Calu3 (cell line): ENCODE measurements at regions not wholly inside any gene's neighbourhood (a gene's known extent, or its start where the extent isn't known, plus 50 kb on each side); places are given as distances from the start of the nearest gene placed in this dataset.

Experiments
- BruUV-seq: library from RNA; stranded (reverse); fragments of 400-500 nt; replicated peaks from 2 replicates; lab custom pipeline; 2021; lab: Mats Ljungman, UMichigan
- CTCF ChIA-PET: fragments of 300-600 bp; sonication (Branson Sonifier 250); formaldehyde crosslinking; loops from one replicate; lab custom pipeline; 2022; ENCODE audit warnings: antibody characterized with exemption; lab: Charles Lee
- DNase-seq: peaks from one replicate; pipeline ENCODE4 v3.0.0; 2022
- H3K27ac Mint-ChIP-seq: one replicate; pipeline ENCODE4 v1.8.0; 2022; ENCODE audit warnings: mixed read lengths; ENCODE audit not compliant: unreplicated experiment
- H3K27me3 Mint-ChIP-seq: one replicate; pipeline ENCODE4 v1.8.0; 2022; ENCODE audit warnings: mixed read lengths; ENCODE audit not compliant: unreplicated experiment
- H3K36me3 Mint-ChIP-seq: one replicate; pipeline ENCODE4 v1.8.0; 2022; ENCODE audit warnings: mild to moderate bottlenecking, moderate library complexity, mixed read lengths; ENCODE audit not compliant: insufficient read depth, unreplicated experiment
- H3K4me1 Mint-ChIP-seq: one replicate; pipeline ENCODE4 v1.8.0; 2022; ENCODE audit warnings: mild to moderate bottlenecking, low read depth, mixed read lengths; ENCODE audit not compliant: unreplicated experiment
- H3K4me3 Mint-ChIP-seq: one replicate; pipeline ENCODE4 v1.8.0; 2022; ENCODE audit warnings: mild to moderate bottlenecking, low read depth, moderate library complexity, mixed read lengths; ENCODE audit not compliant: unreplicated experiment
- H3K9me3 Mint-ChIP-seq: one replicate; pipeline ENCODE4 v1.8.0; 2022; ENCODE audit warnings: low read depth, mixed read lengths; ENCODE audit not compliant: unreplicated experiment
- intact Hi-C: fragments of 100-400 bp; cut with micrococcal nuclease; formaldehyde crosslinking; loops from one replicate; pipeline ENCODE4 v1.10.0; 2022; ENCODE audit not compliant: unreplicated experiment
- TF ChIP-seq, protein P1 (sequence below): fragments of 200-600 bp; IDR thresholded peaks from one replicate; pipeline ENCODE4 v1.8.0; 2022; ENCODE audit warnings: antibody characterized with exemption; ENCODE audit not compliant: unreplicated experiment

DNA sequence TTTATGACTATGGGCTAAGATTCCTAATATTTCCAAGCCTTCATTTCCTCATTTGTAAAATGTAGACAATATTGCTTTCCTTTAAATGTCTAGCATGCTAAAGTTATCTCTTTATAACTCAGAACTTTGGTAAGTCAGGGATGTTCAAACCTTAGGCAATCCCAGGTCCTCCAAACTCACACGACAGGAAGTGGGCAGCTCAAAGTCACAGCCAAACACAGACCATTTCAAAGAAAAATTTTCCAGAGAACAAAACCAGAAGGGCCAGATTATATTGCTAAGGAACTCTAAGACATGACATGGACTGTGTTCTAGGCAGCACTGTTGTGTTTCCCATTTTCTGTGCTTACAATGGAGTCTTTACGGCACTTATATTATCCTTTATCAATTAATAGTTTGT is 87.8 kb upstream of the DYNC1I1 start:
- no peaks in the 10 kb centered on the region for H3K9me3 Mint-ChIP-seq
- no peak overlapping the region for H3K27ac Mint-ChIP-seq
- H3K4me1 Mint-ChIP-seq = peaks cover 1% of the 10 kb centered on the region
- no peaks in the 10 kb centered on the region for H3K36me3 Mint-ChIP-seq
- BruUV-seq = no TSS peak
- CTCF ChIA-PET = interaction anchor here (1.2 to 2.0 kb wide), 4 partner anchors 135 to 158 kb away, joined by 3 to 25 read pairs (median 6); no protein-coding TSS in a partner anchor
- DNase-seq = no peak
- TF ChIP-seq, protein P1, sequence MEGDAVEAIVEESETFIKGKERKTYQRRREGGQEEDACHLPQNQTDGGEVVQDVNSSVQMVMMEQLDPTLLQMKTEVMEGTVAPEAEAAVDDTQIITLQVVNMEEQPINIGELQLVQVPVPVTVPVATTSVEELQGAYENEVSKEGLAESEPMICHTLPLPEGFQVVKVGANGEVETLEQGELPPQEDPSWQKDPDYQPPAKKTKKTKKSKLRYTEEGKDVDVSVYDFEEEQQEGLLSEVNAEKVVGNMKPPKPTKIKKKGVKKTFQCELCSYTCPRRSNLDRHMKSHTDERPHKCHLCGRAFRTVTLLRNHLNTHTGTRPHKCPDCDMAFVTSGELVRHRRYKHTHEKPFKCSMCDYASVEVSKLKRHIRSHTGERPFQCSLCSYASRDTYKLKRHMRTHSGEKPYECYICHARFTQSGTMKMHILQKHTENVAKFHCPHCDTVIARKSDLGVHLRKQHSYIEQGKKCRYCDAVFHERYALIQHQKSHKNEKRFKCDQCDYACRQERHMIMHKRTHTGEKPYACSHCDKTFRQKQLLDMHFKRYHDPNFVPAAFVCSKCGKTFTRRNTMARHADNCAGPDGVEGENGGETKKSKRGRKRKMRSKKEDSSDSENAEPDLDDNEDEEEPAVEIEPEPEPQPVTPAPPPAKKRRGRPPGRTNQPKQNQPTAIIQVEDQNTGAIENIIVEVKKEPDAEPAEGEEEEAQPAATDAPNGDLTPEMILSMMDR = no peak
- intact Hi-C loops = loop anchor here (1.0 to 5.0 kb wide), 3 partner anchors 77 to 139 kb away; no protein-coding TSS in a partner anchor
- no peak overlapping the region for H3K4me3 Mint-ChIP-seq
- no peaks in the 10 kb centered on the region for H3K27me3 Mint-ChIP-seq

DNA sequence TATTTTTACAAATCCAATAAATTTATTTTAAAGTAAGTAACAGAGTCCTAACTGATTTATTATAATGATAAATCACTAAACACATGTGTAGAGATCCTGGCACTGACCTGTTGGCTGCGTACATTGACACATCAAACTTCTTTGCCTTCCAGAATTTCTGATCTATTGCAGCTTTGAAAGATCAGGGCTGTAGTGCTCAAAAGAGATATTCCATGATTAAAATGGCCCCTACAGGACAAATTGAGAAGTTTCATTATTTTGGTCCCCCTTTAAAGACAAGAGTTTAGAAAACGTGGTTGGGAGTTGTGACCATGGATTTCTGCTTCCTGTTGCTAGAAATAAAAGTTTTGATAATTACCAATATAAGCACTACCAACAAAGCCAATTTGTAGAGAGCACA is 87.7 kb upstream of the PDK4 start:
- no peaks in the 10 kb centered on the region for H3K36me3 Mint-ChIP-seq
- CTCF ChIA-PET = interaction anchor here (0.8 to 2.0 kb wide), 6 partner anchors 25 to 158 kb away, joined by 3 to 25 read pairs (median 5); no protein-coding TSS in a partner anchor
- no peaks in the 10 kb centered on the region for H3K27me3 Mint-ChIP-seq
- DNase-seq = no peak
- BruUV-seq = no TSS peak
- no peak overlapping the region for H3K4me3 Mint-ChIP-seq
- no peak overlapping the region for H3K27ac Mint-ChIP-seq
- peaks cover 6% of the 10 kb centered on the region for H3K4me1 Mint-ChIP-seq
- TF ChIP-seq, protein P1 = no peak
- H3K9me3 Mint-ChIP-seq = no peaks in the 10 kb centered on the region
- intact Hi-C loops = loop anchor here (1.0 to 5.0 kb wide), 3 partner anchors 77 to 139 kb away; no protein-coding TSS in a partner anchor

DNA sequence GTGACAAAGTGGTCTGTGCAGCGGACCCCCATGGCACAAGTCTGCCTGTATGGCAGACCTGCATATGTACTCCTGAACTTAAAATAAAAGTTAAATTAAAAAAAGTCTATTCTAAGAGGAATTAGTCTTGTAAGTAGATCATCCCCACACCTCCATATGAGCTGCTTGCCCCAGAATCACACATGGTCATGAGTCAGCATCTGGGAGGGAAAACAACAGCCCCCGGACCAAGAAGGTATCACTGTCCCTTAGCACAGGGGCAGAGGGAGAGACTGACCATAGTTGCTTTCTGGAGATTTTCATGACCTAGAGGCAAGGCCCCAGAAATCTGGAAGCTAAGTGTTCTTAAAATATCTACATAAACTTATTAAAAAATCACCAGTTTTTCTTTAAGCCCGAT is 86.6 kb upstream of the PDK4 start:
- TF ChIP-seq, protein P1 = no peak
- no TSS peak for BruUV-seq
- CTCF ChIA-PET = interaction anchor here (1.7 to 2.0 kb wide), 2 partner anchors 133 to 137 kb away, joined by 7 to 25 read pairs; no protein-coding TSS in a partner anchor
- Mint-ChIP-seq H3K4me1 (peaks cover 6% of the 10 kb centered on the region), H3K9me3 (no peaks in the 10 kb centered on the region), H3K27me3 (no peaks in the 10 kb centered on the region), H3K4me3 (no peak overlapping the region), H3K36me3 (no peaks in the 10 kb centered on the region), H3K27ac (no peak overlapping the region)
- no peak for DNase-seq
- intact Hi-C loops = loop anchor here (5.0 kb wide), 1 partner anchor 76 kb away; no protein-coding TSS in a partner anchor

DNA sequence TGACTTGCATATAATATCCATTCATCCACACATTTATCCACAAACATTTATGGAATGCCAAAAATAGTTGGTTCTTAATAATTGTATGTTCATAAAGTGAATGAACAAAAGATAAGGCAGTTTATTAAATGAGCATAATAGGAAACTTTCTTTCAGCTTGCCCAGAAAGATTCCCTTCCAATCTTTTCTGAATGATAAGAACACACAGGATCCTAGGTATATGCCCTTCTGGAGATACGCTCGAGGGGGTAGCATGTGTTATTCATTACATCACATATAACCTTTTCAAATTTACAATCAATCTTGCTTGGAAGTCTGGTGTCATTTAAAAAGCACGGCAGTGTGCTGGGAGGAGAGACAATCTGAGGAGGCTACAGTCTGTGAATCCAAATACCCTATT is 80.4 kb upstream of the PDK4 start:
- TF ChIP-seq, protein P1 = no peak
- H3K9me3 Mint-ChIP-seq = no peaks in the 10 kb centered on the region
- intact Hi-C loops = no loop called here
- H3K4me3 Mint-ChIP-seq = no peak overlapping the region
- no TSS peak for BruUV-seq
- H3K4me1 Mint-ChIP-seq = peaks cover 14% of the 10 kb centered on the region
- H3K27ac Mint-ChIP-seq = no peak overlapping the region
- H3K36me3 Mint-ChIP-seq = no peaks in the 10 kb centered on the region
- H3K27me3 Mint-ChIP-seq = no peaks in the 10 kb centered on the region
- CTCF ChIA-PET = no interaction called here
- no peak for DNase-seq
